ENCODE measurements at regions not wholly inside any gene's neighbourhood (a gene's known extent, or its start where the extent isn't known, plus 50 kb on each side); places are given as distances from the start of the nearest gene placed in this dataset.

- intact Hi-C loops (cut with DNase I) = no loop called here
- TF ChIP-seq POLR2AphosphoS5 (IDR thresholded peaks at IDR 0.05) (no peak), CTCF (IDR thresholded peaks at IDR 0.05) (no peak)
- no peaks in the 10 kb centered on the region for H3K9me3 ChIP-seq
- no peaks in the 10 kb centered on the region for H3K27me3 ChIP-seq
- no peaks in the 10 kb centered on the region for H3K36me3 ChIP-seq
- H3K27ac ChIP-seq = no peak overlapping the region
- 82 to 85% methylated on average over 4 of the region's 4 CpGs for WGBS, 2 donors
- no peak overlapping the region for H3K4me3 ChIP-seq
- H3K4me1 ChIP-seq = peaks cover 0 to 15% (median 5%) of the 10 kb centered on the region in 4 donors
- no peak for DNase-seq
These were observed 737.6 kb upstream of the CHRM3 start for GRCh38 chr1:238648751-238649150.

DNA sequence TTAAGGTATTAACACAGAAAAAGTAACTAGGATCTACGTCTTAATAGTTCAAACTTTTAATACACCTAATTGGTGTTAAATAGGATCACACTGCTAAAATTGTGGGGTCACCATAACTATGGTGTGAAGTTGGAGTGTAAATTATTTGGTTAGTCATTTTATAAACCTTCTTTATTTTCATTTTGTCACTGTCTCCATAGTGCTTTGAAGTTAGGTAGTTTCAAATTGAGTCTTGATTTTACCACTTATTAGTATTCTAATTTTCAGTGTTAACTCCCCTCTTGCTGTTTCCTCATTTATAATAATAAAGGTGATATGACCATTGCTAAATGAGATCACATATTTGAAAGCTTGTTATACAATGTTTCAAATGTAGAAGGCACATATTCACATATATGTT lies 738.1 kb upstream of the CHRM3 start:
- H3K4me1 ChIP-seq = peaks cover 0 to 13% (median 5%) of the 10 kb centered on the region in 4 donors
- H3K4me3 ChIP-seq = no peak overlapping the region
- 84% methylated on average over 1 of the region's 1 CpG for WGBS, 2 donors
- no peaks in the 10 kb centered on the region for H3K9me3 ChIP-seq
- DNase-seq = no peak
- no peaks in the 10 kb centered on the region for H3K36me3 ChIP-seq
- no peaks in the 10 kb centered on the region for H3K27me3 ChIP-seq
- intact Hi-C loops (cut with DNase I) = no loop called here
- TF ChIP-seq POLR2A (IDR thresholded peaks at IDR 0.05) = no peak
- no peak for TF ChIP-seq POLR2AphosphoS5 (IDR thresholded peaks at IDR 0.05)
- no peak for TF ChIP-seq CTCF (IDR thresholded peaks at IDR 0.05)
- no peak for TF ChIP-seq EP300 (IDR thresholded peaks at IDR 0.05)
- peak overlapping the region in 1 of 4 donors; percentile 47 for H3K27ac ChIP-seq

GRCh38 chr1:238647877-238648276 lies 738.5 kb upstream of the CHRM3 start:
- no peak for DNase-seq
- peaks cover 0 to 13% (median 5%) of the 10 kb centered on the region in 4 donors for H3K4me1 ChIP-seq
- TF ChIP-seq EP300 (IDR thresholded peaks at IDR 0.05) = no peak
- no peak for TF ChIP-seq CTCF (IDR thresholded peaks at IDR 0.05)
- no peak for TF ChIP-seq POLR2AphosphoS5 (IDR thresholded peaks at IDR 0.05)
- TF ChIP-seq POLR2A (IDR thresholded peaks at IDR 0.05) = no peak
- intact Hi-C loops (cut with DNase I) = no loop called here
- no peak overlapping the region for H3K4me3 ChIP-seq
- no peaks in the 10 kb centered on the region for H3K36me3 ChIP-seq
- H3K27me3 ChIP-seq = no peaks in the 10 kb centered on the region
- no peaks in the 10 kb centered on the region for H3K9me3 ChIP-seq
- 57 to 59% methylated on average over 3 of the region's 3 CpGs for WGBS, 2 donors
- peak overlapping the region in 1 of 4 donors; percentile 47 for H3K27ac ChIP-seq

DNA sequence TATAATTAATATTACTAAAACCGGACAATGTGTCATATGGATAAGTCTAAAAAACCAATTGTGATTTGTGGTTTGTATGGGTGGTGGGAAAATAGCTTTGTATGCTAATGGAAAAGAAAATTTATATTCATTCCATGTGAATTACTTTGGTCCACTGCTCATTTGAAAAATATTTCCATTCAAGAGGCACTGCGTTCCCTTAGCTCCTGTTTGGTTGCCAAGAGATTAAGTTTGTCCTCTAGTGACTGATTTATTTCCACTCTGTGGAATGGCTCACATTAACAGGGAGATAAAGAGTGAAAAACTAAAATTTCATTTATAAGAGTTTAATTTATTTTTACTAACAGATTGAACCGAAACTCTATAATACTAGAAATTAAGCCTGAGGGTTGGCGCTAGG lies 744.1 kb upstream of the CHRM3 start:
- intact Hi-C loops (cut with DNase I) = no loop called here
- no peak for TF ChIP-seq EP300 (IDR thresholded peaks at IDR 0.05)
- TF ChIP-seq POLR2AphosphoS5 (IDR thresholded peaks at IDR 0.05) = no peak
- no peak for TF ChIP-seq CTCF (IDR thresholded peaks at IDR 0.05)
- TF ChIP-seq POLR2A (IDR thresholded peaks at IDR 0.05) = no peak
- no peak for DNase-seq
- Histone ChIP-seq H3K27ac (no peak overlapping the region), H3K4me3 (no peak overlapping the region), H3K27me3 (no peaks in the 10 kb centered on the region), H3K36me3 (no peaks in the 10 kb centered on the region), H3K4me1 (peaks cover 0 to 2% (median under 1%) of the 10 kb centered on the region in 4 donors), H3K9me3 (no peaks in the 10 kb centered on the region)
- 85 to 90% methylated on average over 4 of the region's 4 CpGs for WGBS, 2 donors

DNA sequence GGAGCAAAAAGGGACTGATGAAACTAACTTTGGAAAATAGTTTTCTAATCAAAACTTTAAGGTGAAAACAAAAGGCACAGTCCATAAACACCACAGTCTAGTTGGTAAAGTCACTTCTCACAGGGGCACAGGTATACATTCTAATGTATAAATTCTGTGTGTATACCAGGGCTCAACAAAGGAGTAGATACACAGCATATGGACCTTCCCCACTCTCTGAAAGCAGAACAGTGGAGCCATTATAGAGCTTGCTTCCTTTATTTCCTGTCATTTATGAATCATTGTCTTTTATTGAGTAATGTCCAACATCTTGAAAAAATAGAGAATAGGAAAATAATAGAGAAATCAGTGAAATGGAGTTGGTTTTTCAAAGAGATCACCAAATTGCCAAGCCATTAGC lies 746.5 kb upstream of the CHRM3 start:
- no peak for TF ChIP-seq POLR2A (IDR thresholded peaks at IDR 0.05)
- TF ChIP-seq CTCF (IDR thresholded peaks at IDR 0.05) = no peak
- TF ChIP-seq EP300 (IDR thresholded peaks at IDR 0.05) = no peak
- no peak for TF ChIP-seq POLR2AphosphoS5 (IDR thresholded peaks at IDR 0.05)

More for the DNA sequence above, 746.5 kb upstream of the CHRM3 start:
- H3K27ac ChIP-seq = no peak overlapping the region
- H3K4me1 ChIP-seq = no peaks in the 10 kb centered on the region
- no peak for DNase-seq
- no peak overlapping the region for H3K4me3 ChIP-seq
- intact Hi-C loops (cut with DNase I) = no loop called here
- no peaks in the 10 kb centered on the region for H3K27me3 ChIP-seq
- H3K9me3 ChIP-seq = no peaks in the 10 kb centered on the region
- H3K36me3 ChIP-seq = no peaks in the 10 kb centered on the region

Measured in sigmoid colon (tissue), 6 donors.